GM18873 (cell line): ENCODE measurements at regions not wholly inside any gene's neighbourhood (a gene's known extent, or its start where the extent isn't known, plus 50 kb on each side); places are given as distances from the start of the nearest gene placed in this dataset.
"Not testable (repeated sequence)": the region's sequence is repeated elsewhere in the genome, so short reads cannot be mapped to it uniquely, and the experiment has no call there.

Experiments
- ATAC-seq: cut with Tn5 transposase; IDR thresholded peaks from one replicate; pipeline ENCODE4 v1.9.1; 2021; ENCODE audit warnings: mild to moderate bottlenecking, moderate library complexity, moderate number of reproducible peaks; ENCODE audit not compliant: unreplicated experiment, low FRiP score

GRCh38 chr2:52676056-52676455 lies 1091.5 kb upstream of the CHAC2 start:
- no peak for ATAC-seq

- ATAC-seq, result no peak
Observed at GRCh38 chr2:52668724-52669123, 1098.9 kb upstream of the CHAC2 start.

GRCh38 chr2:52659546-52659945 lies 1108.1 kb upstream of the CHAC2 start:
- ATAC-seq, result no peak

GRCh38 chr2:52658598-52658997 lies 1109.0 kb upstream of the CHAC2 start:
- ATAC-seq, result no peak

- no peak for ATAC-seq
Observed at GRCh38 chr2:52639692-52640091, 1127.9 kb upstream of the CHAC2 start.

GRCh38 chr2:52632543-52632942 lies 1135.1 kb upstream of the CHAC2 start:
- no peak for ATAC-seq

- no peak for ATAC-seq
Observed at GRCh38 chr2:52629944-52630343, 1137.7 kb upstream of the CHAC2 start.

GRCh38 chr2:52629531-52629930 lies 1138.1 kb upstream of the CHAC2 start:
- no peak for ATAC-seq

GRCh38 chr2:52622266-52622665 lies 1145.3 kb upstream of the CHAC2 start:
- no peak for ATAC-seq

GRCh38 chr2:52613064-52613463 lies 1154.5 kb upstream of the CHAC2 start:
- ATAC-seq, result no peak

- no peak for ATAC-seq
Observed at GRCh38 chr2:52611759-52612158, 1155.8 kb upstream of the CHAC2 start.

- ATAC-seq, result no peak
Observed at GRCh38 chr2:52608030-52608429, 1159.6 kb upstream of the CHAC2 start.

GRCh38 chr2:52597346-52597745 lies 1170.3 kb upstream of the CHAC2 start:
- no peak for ATAC-seq

GRCh38 chr2:52594026-52594425 lies 1173.6 kb upstream of the CHAC2 start:
- ATAC-seq, result no peak

- not testable (repeated sequence) for ATAC-seq
Observed at GRCh38 chr2:52584071-52584470, 1183.5 kb upstream of the CHAC2 start.

GRCh38 chr2:52572469-52572894 lies 1195.1 kb upstream of the CHAC2 start:
- ATAC-seq, result no peak

- no peak for ATAC-seq
Observed at GRCh38 chr2:52571380-52572347, 1195.9 kb upstream of the CHAC2 start.

- ATAC-seq, result no peak
Observed at GRCh38 chr2:52570716-52571115, 1196.9 kb upstream of the CHAC2 start.

- no peak for ATAC-seq
Observed at GRCh38 chr2:52563151-52563550, 1204.5 kb upstream of the CHAC2 start.

GRCh38 chr2:52558265-52558664 lies 1209.3 kb upstream of the CHAC2 start:
- ATAC-seq, result no peak

- ATAC-seq, result no peak
Observed at GRCh38 chr2:52542297-52542696, 1225.3 kb upstream of the CHAC2 start.
